ENCODE measurements at regions not wholly inside any gene's neighbourhood (a gene's known extent, or its start where the extent isn't known, plus 50 kb on each side); places are given as distances from the start of the nearest gene placed in this dataset.

GRCh38 chr13:24097064-24097463 lies 63.5 kb upstream of the SPATA13 start:
- no peak for TF ChIP-seq CTCF (IDR thresholded peaks at IDR 0.05)
- no peak for TF ChIP-seq NR3C1 (IDR thresholded peaks at IDR 0.05)
- TF ChIP-seq POLR2A (IDR thresholded peaks at IDR 0.05; ENCODE audit: low read length) = no peak
- TF ChIP-seq MYC (IDR thresholded peaks at IDR 0.05; ENCODE audit: borderline replicate concordance, low read length) = no peak
- TF ChIP-seq NPAS2 (CRISPR knock-in tag; IDR thresholded peaks at IDR 0.05; ENCODE audit: borderline replicate concordance) = no peak
- no peak for TF ChIP-seq RFX5 (IDR thresholded peaks at IDR 0.05)
